Large intestine (tissue), 3 donors: ENCODE measurements at regions not wholly inside any gene's neighbourhood (a gene's known extent, or its start where the extent isn't known, plus 50 kb on each side); places are given as distances from the start of the nearest gene placed in this dataset.

ENCODE experiments used
- DNase-seq, 2 donors: peaks; one replicate each; pipeline versions ENCODE4 v3.0.0 to v3.0.0-alpha.2; 2013
- H3K27ac ChIP-seq: one replicate; pipeline ENCODE4 v1.5.1; 2013; ENCODE audit warnings: low read length
- H3K27me3 ChIP-seq: 2 replicates; pipeline ENCODE4 v1.6.1; 2013; ENCODE audit warnings: low read length; ENCODE audit not compliant: control insufficient read depth, insufficient read depth
- H3K36me3 ChIP-seq: 2 replicates; pipeline ENCODE4 v1.6.1; 2013; ENCODE audit warnings: low read length; ENCODE audit not compliant: control insufficient read depth, insufficient read depth
- H3K4me1 ChIP-seq: one replicate; pipeline ENCODE4 v1.6.1; 2013; ENCODE audit warnings: low read length; ENCODE audit not compliant: control insufficient read depth, insufficient read depth
- H3K4me3 ChIP-seq: one replicate; pipeline ENCODE4 v1.5.1; 2013; ENCODE audit warnings: low read length
- H3K9me3 ChIP-seq: one replicate; pipeline ENCODE4 v1.6.1; 2013; ENCODE audit warnings: mild to moderate bottlenecking, low read depth, low read length, moderate library complexity; ENCODE audit not compliant: control insufficient read depth
- WGBS: methylation state at CpG from one replicate; pipeline ENCODE4 v1.1.5; 2013; ENCODE audit warnings: low lambda C conversion rate; ENCODE audit not compliant: insufficient coverage; 5-methylcytosine and 5-hydroxymethylcytosine counted together

- H3K4me3 ChIP-seq: no peak overlapping the region
- H3K4me1 ChIP-seq: no peaks in the 10 kb centered on the region
- 80% methylated on average over 1 of the region's 2 CpGs for WGBS
- no peaks in the 10 kb centered on the region for H3K36me3 ChIP-seq
- no peaks in the 10 kb centered on the region for H3K27me3 ChIP-seq
- DNase-seq: no peak
- no peak overlapping the region for H3K27ac ChIP-seq
- H3K9me3 ChIP-seq: peaks cover 6% of the 10 kb centered on the region
These were observed 80.9 kb upstream of the IRF2BP2 start for GRCh38 chr1:234690872-234691271.

GRCh38 chr1:234689236-234689635 lies 79.3 kb upstream of the IRF2BP2 start:
- no peak overlapping the region for H3K4me3 ChIP-seq
- no CpG with 5 or more reads among the region's 3 CpGs for WGBS

GRCh38 chr1:234687011-234687410 lies 77.0 kb upstream of the IRF2BP2 start:
- H3K27ac ChIP-seq: no peak overlapping the region
- WGBS: 80% methylated on average over 1 of the region's 2 CpGs

More at GRCh38 chr1:234689236-234689635, 79.3 kb upstream of the IRF2BP2 start:
- no peaks in the 10 kb centered on the region for H3K36me3 ChIP-seq
- H3K27me3 ChIP-seq: no peaks in the 10 kb centered on the region
- H3K4me1 ChIP-seq: no peaks in the 10 kb centered on the region
- no peak overlapping the region for H3K27ac ChIP-seq
- no peak for DNase-seq
- H3K9me3 ChIP-seq: peaks cover 6% of the 10 kb centered on the region

GRCh38 chr1:234686035-234686434 lies 76.1 kb upstream of the IRF2BP2 start:
- H3K9me3 ChIP-seq: peaks cover 6% of the 10 kb centered on the region
- H3K36me3 ChIP-seq: no peaks in the 10 kb centered on the region
- WGBS: no CpG with 5 or more reads among the region's 1 CpG
- H3K4me3 ChIP-seq: no peak overlapping the region
- no peak overlapping the region for H3K27ac ChIP-seq
- H3K27me3 ChIP-seq: no peaks in the 10 kb centered on the region
- H3K4me1 ChIP-seq: peaks cover 6% of the 10 kb centered on the region
- no peak for DNase-seq

More at GRCh38 chr1:234687011-234687410, 77.0 kb upstream of the IRF2BP2 start:
- no peak for DNase-seq
- Histone ChIP-seq H3K27me3 (no peaks in the 10 kb centered on the region), H3K4me1 (peaks cover 6% of the 10 kb centered on the region), H3K4me3 (no peak overlapping the region), H3K36me3 (no peaks in the 10 kb centered on the region), H3K9me3 (peaks cover 6% of the 10 kb centered on the region)

- DNase-seq: no peak
- no peaks in the 10 kb centered on the region for H3K36me3 ChIP-seq
- H3K4me1 ChIP-seq: peaks cover 6% of the 10 kb centered on the region
- 93% methylated on average over 2 of the region's 2 CpGs for WGBS
- H3K4me3 ChIP-seq: no peak overlapping the region
- H3K9me3 ChIP-seq: peaks cover 6% of the 10 kb centered on the region
- no peaks in the 10 kb centered on the region for H3K27me3 ChIP-seq
- H3K27ac ChIP-seq: no peak overlapping the region
These were observed 74.9 kb upstream of the IRF2BP2 start for GRCh38 chr1:234684856-234685255.

DNA sequence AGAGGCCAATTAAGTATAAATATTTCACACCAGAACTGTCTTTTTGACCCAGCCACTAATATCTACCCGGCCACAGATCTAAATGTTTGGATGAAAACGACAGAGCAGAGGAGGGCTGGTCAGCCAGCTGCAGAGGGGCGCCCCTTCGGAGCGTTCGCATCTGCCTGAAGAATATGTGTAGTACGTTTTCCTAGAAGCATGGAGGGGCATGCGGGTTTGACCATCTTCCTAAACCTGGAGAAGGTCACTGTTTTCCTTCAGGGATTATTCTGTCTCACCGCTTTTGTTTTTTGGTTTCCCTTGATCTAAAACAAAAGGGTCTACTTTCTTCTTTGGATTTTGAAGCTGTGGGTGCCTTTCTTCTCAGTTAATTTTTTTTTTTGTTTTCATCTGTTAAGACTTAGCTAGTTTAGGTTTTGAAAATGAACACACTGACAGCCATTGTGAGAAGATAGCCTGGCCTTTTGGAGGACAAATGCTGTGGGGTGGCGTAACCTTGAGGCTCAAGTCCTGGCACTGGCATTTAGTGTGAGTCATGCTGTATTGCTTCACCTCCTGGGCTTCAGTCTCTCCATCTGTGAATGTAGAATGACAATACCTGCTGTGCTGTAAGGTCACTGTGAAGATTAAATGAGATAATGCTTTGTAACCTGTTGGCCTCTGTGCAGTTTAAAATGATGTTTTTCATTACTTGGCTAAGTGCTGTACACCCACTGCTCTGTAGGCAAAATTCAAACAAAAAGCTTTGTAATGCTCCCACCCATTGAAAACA lies 74.1 kb upstream of the IRF2BP2 start:
- Histone ChIP-seq H3K4me1 (peaks cover 6% of the 10 kb centered on the region), H3K27me3 (no peaks in the 10 kb centered on the region), H3K36me3 (no peaks in the 10 kb centered on the region), H3K4me3 (no peak overlapping the region), H3K27ac (peak overlapping the region; percentile 37), H3K9me3 (peaks cover 6% of the 10 kb centered on the region)
- 90% methylated on average over 2 of the region's 10 CpGs for WGBS
- peak; percentile 75 to 82 for DNase-seq

- Histone ChIP-seq H3K4me3 (no peak overlapping the region), H3K4me1 (peaks cover 6% of the 10 kb centered on the region), H3K27ac (no peak overlapping the region), H3K9me3 (peaks cover 6% of the 10 kb centered on the region), H3K36me3 (no peaks in the 10 kb centered on the region), H3K27me3 (no peaks in the 10 kb centered on the region)
- DNase-seq: no peak
- WGBS: no CpG with 5 or more reads among the region's 2 CpGs
These were observed 73.3 kb upstream of the IRF2BP2 start for GRCh38 chr1:234683127-234683860.

- no peak overlapping the region for H3K4me3 ChIP-seq
- H3K36me3 ChIP-seq: no peaks in the 10 kb centered on the region
- peaks cover 6% of the 10 kb centered on the region for H3K4me1 ChIP-seq
- H3K9me3 ChIP-seq: peaks cover 6% of the 10 kb centered on the region
- no peak overlapping the region for H3K27ac ChIP-seq
- WGBS: 100% methylated on average over 1 of the region's 2 CpGs
- no peak for DNase-seq
- H3K27me3 ChIP-seq: no peaks in the 10 kb centered on the region
These were observed 72.0 kb upstream of the IRF2BP2 start for GRCh38 chr1:234681990-234682389.

- no peaks in the 10 kb centered on the region for H3K36me3 ChIP-seq
- H3K27ac ChIP-seq: no peak overlapping the region
- peaks cover under 1% of the 10 kb centered on the region for H3K9me3 ChIP-seq
- no peak overlapping the region for H3K4me3 ChIP-seq
- no peaks in the 10 kb centered on the region for H3K27me3 ChIP-seq
- no peak for DNase-seq
- WGBS: 83% methylated on average over 1 of the region's 3 CpGs
- H3K4me1 ChIP-seq: peaks cover 6% of the 10 kb centered on the region
These were observed 71.1 kb upstream of the IRF2BP2 start for GRCh38 chr1:234681065-234681464.

DNA sequence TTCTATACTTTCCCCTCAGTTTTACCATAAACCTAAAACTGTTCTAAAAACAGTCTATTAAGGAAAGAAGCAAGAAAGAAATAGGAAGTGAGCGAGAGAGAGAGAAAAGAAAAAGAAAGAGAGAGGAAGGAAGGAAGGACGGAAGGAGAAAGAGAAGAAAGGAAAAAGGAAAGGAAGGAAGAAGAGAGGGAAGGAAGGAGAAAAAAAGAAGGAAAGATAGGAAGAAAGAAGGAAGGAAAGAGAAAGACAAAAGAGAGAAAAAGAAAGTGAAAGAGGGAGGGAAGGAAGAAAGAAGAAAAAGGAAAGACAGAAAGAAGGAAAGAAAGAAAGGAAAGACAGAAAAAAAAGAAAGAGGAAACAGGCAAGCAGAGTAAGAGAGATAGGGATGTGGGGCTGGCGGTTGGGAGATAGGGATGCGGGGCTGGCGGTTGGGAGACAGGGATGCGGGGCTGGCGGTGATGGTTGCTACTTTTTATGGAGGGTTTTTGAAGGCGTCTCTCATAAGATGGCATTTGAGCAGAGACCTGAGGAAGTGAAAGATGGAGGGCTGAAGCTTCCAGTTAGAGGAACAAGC lies 70.4 kb upstream of the IRF2BP2 start:
- no peak overlapping the region for H3K4me3 ChIP-seq
- no peaks in the 10 kb centered on the region for H3K9me3 ChIP-seq
- H3K27me3 ChIP-seq: no peaks in the 10 kb centered on the region
- no peaks in the 10 kb centered on the region for H3K36me3 ChIP-seq
- H3K27ac ChIP-seq: no peak overlapping the region
- WGBS: 99% methylated on average over 3 of the region's 8 CpGs
- peaks cover 6% of the 10 kb centered on the region for H3K4me1 ChIP-seq
- DNase-seq: no peak
